Spleen (tissue), 7 donors: ENCODE measurements at regions not wholly inside any gene's neighbourhood (a gene's known extent, or its start where the extent isn't known, plus 50 kb on each side); places are given as distances from the start of the nearest gene placed in this dataset.

ENCODE experiments used
- POLR2A ChIP-seq, 3 donors: fragments of 450-650 bp; IDR thresholded peaks; one replicate each; pipeline ENCODE4 v1.5.1; 2017; ENCODE audit warnings: antibody characterized with exemption in 3 of 3, mild to moderate bottlenecking in 1 of 3
- POLR2AphosphoS5 ChIP-seq, 3 donors: sonication (generic); formaldehyde crosslinking; IDR thresholded peaks; one replicate each; pipeline ENCODE4 v1.5.1; 2017; ENCODE audit warnings: antibody characterized with exemption in 3 of 3
- TF ChIP-seq, protein P1 (sequence below), 11 experiments: fragments of 200-600 bp in 7 of 11; fragments of 450-650 bp in 4 of 11; sonication (generic) in 4 of 11; IDR thresholded peaks in 8 of 11; conservative IDR thresholded peaks in 3 of 11; 1 replicate in 7 of 11; 2 replicates in 4 of 11; pipeline versions ENCODE4 v1.4.0 to v1.8.0; 2016 to 2021; ENCODE audit warnings: antibody characterized with exemption in 11 of 11, inconsistent platforms in 4 of 11, mild to moderate bottlenecking in 1 of 11
- donor health status: DM: no; HTN: no; CAD: no; lungs with moderate emphysema.
- donor health status: DM: no; HTN: no; CAD: no.
- donor health status: DM: no; HTN: no; CAD: no.

- TF ChIP-seq, protein P1, sequence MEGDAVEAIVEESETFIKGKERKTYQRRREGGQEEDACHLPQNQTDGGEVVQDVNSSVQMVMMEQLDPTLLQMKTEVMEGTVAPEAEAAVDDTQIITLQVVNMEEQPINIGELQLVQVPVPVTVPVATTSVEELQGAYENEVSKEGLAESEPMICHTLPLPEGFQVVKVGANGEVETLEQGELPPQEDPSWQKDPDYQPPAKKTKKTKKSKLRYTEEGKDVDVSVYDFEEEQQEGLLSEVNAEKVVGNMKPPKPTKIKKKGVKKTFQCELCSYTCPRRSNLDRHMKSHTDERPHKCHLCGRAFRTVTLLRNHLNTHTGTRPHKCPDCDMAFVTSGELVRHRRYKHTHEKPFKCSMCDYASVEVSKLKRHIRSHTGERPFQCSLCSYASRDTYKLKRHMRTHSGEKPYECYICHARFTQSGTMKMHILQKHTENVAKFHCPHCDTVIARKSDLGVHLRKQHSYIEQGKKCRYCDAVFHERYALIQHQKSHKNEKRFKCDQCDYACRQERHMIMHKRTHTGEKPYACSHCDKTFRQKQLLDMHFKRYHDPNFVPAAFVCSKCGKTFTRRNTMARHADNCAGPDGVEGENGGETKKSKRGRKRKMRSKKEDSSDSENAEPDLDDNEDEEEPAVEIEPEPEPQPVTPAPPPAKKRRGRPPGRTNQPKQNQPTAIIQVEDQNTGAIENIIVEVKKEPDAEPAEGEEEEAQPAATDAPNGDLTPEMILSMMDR (IDR thresholded peaks at IDR 0.05 in 8 of 11, conservative IDR thresholded peaks at IDR 0.05 in 3 of 11) = no peak
- TF ChIP-seq POLR2A (IDR thresholded peaks at IDR 0.05) (no peak), POLR2AphosphoS5 (IDR thresholded peaks at IDR 0.05) (no peak)
These were observed 95.0 kb downstream of the TEX35 start for GRCh38 chr1:178607718-178608408.
